ENCODE measurements at regions not wholly inside any gene's neighbourhood (a gene's known extent, or its start where the extent isn't known, plus 50 kb on each side); places are given as distances from the start of the nearest gene placed in this dataset.

DNA sequence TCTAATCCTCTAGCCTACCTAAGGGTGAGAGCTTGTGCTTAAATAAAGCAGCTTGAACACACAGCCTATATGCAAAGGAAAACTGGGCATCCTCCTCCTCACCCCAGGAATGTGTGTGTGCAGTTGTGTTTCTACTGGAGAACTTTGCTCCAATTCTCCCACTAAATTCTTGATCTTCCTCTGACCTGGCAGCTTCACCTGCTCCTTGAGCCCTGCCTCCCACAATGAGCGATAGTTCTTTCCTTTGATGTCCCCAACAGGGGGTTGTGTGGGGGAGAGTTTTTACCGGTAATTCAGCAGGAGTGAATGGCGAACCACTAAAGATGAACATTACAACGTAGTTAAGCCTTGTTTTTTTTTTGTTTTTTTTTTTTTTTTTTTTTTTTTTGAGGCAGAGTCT lies 113.5 kb upstream of the RCN1 start:
- Mint-ChIP-seq H3K4me1 (no peaks in the 10 kb centered on the region), H3K9me3 (peaks cover 4% of the 10 kb centered on the region), H3K4me3 (no peak overlapping the region), H3K36me3 (no peaks in the 10 kb centered on the region), H3K27ac (no peak overlapping the region)
- ATAC-seq (no peak), DNase-seq (ENCODE audit: low spot score in 2 of 2) (no peak)

DNA sequence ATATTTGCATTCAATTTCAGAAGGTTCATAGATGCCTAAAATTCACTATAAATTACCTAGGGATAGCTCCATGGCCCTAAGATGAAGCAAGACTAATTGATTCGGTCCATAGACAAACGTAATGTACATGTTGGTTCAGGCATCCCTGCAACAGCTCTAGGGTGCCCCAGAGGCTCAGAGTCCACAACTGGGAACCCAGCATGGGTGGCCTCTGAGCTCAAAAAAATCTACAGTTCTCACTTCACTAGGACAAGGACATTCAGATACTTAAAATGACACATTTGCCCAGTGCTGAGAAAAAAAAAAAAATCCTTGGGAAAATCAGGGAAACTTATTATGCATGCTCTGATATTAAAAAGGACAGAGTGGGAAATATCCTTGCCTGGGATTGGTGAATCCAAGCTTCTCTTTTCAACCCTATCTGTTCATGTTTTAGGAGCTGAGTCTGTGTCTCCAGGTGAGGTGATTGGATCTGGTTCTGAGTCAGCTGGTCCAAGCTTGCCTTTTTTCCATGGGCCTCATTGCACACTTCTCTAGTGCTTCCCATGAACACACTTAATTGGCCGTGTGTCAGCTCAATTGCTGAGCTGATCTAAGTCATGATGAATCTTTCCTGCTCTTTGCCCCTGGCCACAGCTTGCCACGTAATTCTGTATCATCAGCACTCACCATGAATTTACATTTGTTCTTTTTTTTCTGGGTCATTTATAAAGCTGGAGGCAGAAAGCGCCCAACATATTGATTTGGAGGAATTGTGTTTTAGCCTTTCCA lies 116.3 kb upstream of the RCN1 start:
- Mint-ChIP-seq H3K4me1 (no peaks in the 10 kb centered on the region), H3K27ac (no peak overlapping the region), H3K9me3 (no peaks in the 10 kb centered on the region), H3K4me3 (no peak overlapping the region), H3K36me3 (no peaks in the 10 kb centered on the region)
- ATAC-seq: peak; percentile 37
- no peak for DNase-seq (ENCODE audit: low spot score in 2 of 2)

DNA sequence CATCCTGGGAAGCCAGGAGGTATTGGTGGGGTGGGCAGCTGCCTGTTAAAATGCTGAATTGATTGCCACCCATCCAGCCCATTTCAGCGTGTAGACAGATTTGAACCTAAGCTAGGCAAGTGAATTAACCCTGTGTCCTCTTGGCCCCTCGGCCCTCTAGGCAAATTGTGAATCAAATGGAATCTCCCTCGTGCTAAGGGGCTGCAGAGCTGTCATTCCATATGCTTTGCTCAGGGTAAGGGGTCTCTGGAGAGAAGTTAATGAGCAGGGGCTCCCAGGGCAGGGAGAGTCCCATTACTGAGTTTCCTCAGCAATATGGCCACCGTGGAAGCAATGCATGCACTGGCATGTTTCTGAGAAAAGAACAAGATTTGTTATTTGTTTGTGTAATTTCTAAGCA lies 117.7 kb upstream of the RCN1 start:
- H3K4me3 Mint-ChIP-seq: no peak overlapping the region
- H3K4me1 Mint-ChIP-seq: no peaks in the 10 kb centered on the region
- ATAC-seq: no peak
- no peak for DNase-seq (ENCODE audit: low spot score in 2 of 2)
- no peak overlapping the region for H3K27ac Mint-ChIP-seq
- H3K36me3 Mint-ChIP-seq: no peaks in the 10 kb centered on the region
- H3K9me3 Mint-ChIP-seq: no peaks in the 10 kb centered on the region

- no peaks in the 10 kb centered on the region for H3K9me3 Mint-ChIP-seq
- DNase-seq (ENCODE audit: low spot score in 2 of 2) (no peak), ATAC-seq (no peak)
- H3K4me1 Mint-ChIP-seq: no peaks in the 10 kb centered on the region
- H3K27ac Mint-ChIP-seq: no peak overlapping the region
- H3K36me3 Mint-ChIP-seq: no peaks in the 10 kb centered on the region
- no peak overlapping the region for H3K4me3 Mint-ChIP-seq
Observed at GRCh38 chr11:31972623-31973022, 118.3 kb upstream of the RCN1 start.

DNA sequence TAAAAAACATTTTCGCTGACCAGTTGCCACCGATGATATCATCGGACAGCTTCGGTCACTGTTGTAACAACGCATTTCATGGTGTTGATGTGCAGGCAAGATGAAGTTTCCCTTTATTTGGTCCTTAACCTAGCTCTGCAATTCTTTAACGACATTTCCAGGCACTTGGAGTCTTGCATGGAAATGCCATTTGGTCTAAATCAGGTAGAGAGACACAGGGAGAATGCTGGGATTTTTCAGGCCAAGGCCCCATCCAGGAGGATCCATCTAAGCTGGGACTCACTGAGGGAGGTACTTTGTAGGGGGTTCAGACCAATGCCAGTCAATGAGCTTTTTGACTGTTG lies 121.5 kb upstream of the RCN1 start:
- H3K27ac Mint-ChIP-seq: no peak overlapping the region
- DNase-seq (ENCODE audit: low spot score in 2 of 2) (no peak), ATAC-seq (no peak)
- H3K4me1 Mint-ChIP-seq: no peaks in the 10 kb centered on the region
- H3K36me3 Mint-ChIP-seq: no peaks in the 10 kb centered on the region
- no peaks in the 10 kb centered on the region for H3K9me3 Mint-ChIP-seq
- H3K4me3 Mint-ChIP-seq: no peak overlapping the region

GRCh38 chr11:31968461-31969358 lies 122.2 kb upstream of the RCN1 start:
- no peaks in the 10 kb centered on the region for H3K9me3 Mint-ChIP-seq
- DNase-seq (ENCODE audit: low spot score in 2 of 2): no peak
- H3K27ac Mint-ChIP-seq: no peak overlapping the region
- no peak for ATAC-seq
- H3K4me1 Mint-ChIP-seq: no peaks in the 10 kb centered on the region
- H3K4me3 Mint-ChIP-seq: no peak overlapping the region
- no peaks in the 10 kb centered on the region for H3K36me3 Mint-ChIP-seq

DNA sequence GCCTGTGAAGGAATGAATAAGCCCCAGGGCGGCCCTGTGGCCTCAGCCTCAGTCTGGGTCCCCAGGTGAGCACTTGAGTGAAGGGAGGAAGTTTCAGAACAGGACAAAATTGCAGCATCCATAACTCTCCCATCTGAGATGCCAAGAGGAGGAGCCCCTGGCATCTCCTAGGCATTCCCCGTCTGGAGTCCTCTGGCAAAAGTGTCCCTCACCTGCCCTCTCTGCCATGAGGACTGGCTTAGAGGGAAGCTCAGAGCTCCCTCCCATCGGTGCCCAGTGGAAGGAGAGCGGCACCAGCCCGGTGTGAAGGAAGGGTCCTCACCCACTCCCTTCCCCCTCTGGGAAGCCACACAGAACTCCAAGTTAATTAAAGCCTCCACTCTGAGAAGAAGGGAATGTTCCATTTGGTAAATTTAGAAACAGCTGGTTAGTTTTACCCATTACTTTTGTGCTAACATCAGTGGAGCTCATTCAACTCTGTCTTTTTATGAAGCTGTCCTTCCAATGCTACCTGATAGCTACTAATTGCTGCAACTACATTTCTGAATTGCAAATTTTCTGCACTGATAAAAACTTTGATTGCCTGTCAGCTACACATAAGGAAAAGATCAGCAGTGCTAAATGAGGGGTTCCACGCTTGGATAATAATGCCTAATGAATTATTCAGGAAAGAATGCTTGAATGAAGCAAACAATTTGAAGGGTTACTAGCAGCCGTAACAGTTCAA lies 123.3 kb upstream of the RCN1 start:
- ATAC-seq: no peak
- no peak for DNase-seq (ENCODE audit: low spot score in 2 of 2)

GRCh38 chr11:31966846-31967245 lies 124.0 kb upstream of the RCN1 start:
- DNase-seq (ENCODE audit: low spot score in 2 of 2) (no peak), ATAC-seq (no peak)
- H3K4me3 Mint-ChIP-seq: no peak overlapping the region
- H3K4me1 Mint-ChIP-seq: no peaks in the 10 kb centered on the region
- H3K36me3 Mint-ChIP-seq: no peaks in the 10 kb centered on the region
- H3K27ac Mint-ChIP-seq: no peak overlapping the region
- no peaks in the 10 kb centered on the region for H3K9me3 Mint-ChIP-seq

More for the DNA sequence above, 123.3 kb upstream of the RCN1 start:
- Mint-ChIP-seq H3K36me3 (no peaks in the 10 kb centered on the region), H3K9me3 (no peaks in the 10 kb centered on the region), H3K27ac (no peak overlapping the region), H3K4me3 (no peak overlapping the region), H3K4me1 (no peaks in the 10 kb centered on the region)

GRCh38 chr11:31964181-31964580 lies 126.7 kb upstream of the RCN1 start:
- no peak for DNase-seq (ENCODE audit: low spot score in 2 of 2)
- Mint-ChIP-seq H3K4me1 (no peaks in the 10 kb centered on the region), H3K27ac (no peak overlapping the region), H3K9me3 (no peaks in the 10 kb centered on the region), H3K4me3 (no peak overlapping the region), H3K36me3 (no peaks in the 10 kb centered on the region)
- ATAC-seq: no peak

DNA sequence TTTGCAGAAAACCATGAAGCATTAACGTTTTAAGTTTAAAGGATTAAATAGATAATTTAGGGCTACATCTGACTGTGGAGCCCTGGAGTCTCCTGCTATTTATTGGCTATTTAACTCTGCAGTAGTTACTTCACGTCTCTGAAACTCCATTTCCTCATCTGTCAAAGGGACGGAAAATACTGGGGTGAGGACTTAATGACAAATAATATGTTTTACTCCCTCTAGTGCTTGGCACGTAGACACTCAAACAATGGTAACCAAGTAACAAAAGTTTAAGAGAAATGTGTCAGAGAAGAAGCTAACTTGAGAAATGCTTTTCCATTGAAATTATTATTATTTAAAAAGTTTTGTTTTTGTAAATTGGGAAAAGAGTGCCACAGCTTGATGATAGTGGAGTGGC lies 130.7 kb upstream of the RCN1 start:
- H3K4me3 Mint-ChIP-seq: no peak overlapping the region
- no peaks in the 10 kb centered on the region for H3K9me3 Mint-ChIP-seq
- H3K36me3 Mint-ChIP-seq: no peaks in the 10 kb centered on the region
- H3K27ac Mint-ChIP-seq: no peak overlapping the region
- H3K4me1 Mint-ChIP-seq: no peaks in the 10 kb centered on the region
- DNase-seq (ENCODE audit: low spot score in 2 of 2) (no peak), ATAC-seq (no peak)

- Mint-ChIP-seq H3K9me3 (no peaks in the 10 kb centered on the region), H3K4me1 (no peaks in the 10 kb centered on the region), H3K4me3 (no peak overlapping the region)
Observed at GRCh38 chr11:31959716-31960115, 131.2 kb upstream of the RCN1 start.

DNA sequence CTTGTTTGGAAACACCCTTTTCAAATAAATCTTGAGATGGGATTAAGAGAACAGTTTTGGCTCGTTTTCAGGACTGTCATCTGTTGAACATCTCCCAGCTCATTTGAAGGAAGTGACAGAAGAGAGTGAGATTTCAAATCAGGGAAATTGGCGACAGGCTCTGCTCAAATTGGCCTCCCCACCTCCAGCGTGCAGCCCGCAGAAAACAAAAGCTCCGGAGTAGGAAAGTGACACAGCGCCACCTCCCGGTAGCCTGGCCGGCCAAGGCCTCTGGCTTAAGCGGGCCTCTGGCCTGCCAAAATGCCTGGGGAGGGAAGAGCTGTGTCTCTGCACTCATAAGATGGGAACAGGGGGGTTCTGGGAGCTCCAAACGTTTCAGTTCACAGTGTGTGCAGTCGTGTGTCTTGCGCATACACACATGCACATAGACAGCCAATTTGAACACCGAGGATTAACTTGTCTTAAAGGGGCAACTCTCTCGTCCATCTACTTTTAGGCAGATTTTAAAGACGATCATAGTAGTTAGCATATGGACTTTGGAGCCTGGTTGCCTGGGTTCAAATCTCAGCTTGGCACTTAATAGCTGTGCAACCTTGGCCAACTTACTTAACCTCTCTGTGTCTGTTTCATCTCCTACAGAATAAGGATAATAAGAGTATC lies 132.7 kb upstream of the RCN1 start:
- H3K4me3 Mint-ChIP-seq: no peak overlapping the region
- no peak overlapping the region for H3K27ac Mint-ChIP-seq
- DNase-seq (ENCODE audit: low spot score in 2 of 2): peak; percentile 46 to 82
- H3K9me3 Mint-ChIP-seq: no peaks in the 10 kb centered on the region
- ATAC-seq: peak; percentile 61
- H3K36me3 Mint-ChIP-seq: no peaks in the 10 kb centered on the region
- H3K4me1 Mint-ChIP-seq: no peaks in the 10 kb centered on the region

More at GRCh38 chr11:31959716-31960115, 131.2 kb upstream of the RCN1 start:
- ATAC-seq (no peak), DNase-seq (ENCODE audit: low spot score in 2 of 2) (no peak)
- H3K36me3 Mint-ChIP-seq: no peaks in the 10 kb centered on the region
- H3K27ac Mint-ChIP-seq: no peak overlapping the region

GRCh38 chr11:31957674-31958073 lies 133.2 kb upstream of the RCN1 start:
- DNase-seq (ENCODE audit: low spot score in 2 of 2) (no peak), ATAC-seq (no peak)
- H3K4me1 Mint-ChIP-seq: no peaks in the 10 kb centered on the region
- no peaks in the 10 kb centered on the region for H3K36me3 Mint-ChIP-seq
- no peaks in the 10 kb centered on the region for H3K9me3 Mint-ChIP-seq
- no peak overlapping the region for H3K27ac Mint-ChIP-seq
- H3K4me3 Mint-ChIP-seq: no peak overlapping the region

DNA sequence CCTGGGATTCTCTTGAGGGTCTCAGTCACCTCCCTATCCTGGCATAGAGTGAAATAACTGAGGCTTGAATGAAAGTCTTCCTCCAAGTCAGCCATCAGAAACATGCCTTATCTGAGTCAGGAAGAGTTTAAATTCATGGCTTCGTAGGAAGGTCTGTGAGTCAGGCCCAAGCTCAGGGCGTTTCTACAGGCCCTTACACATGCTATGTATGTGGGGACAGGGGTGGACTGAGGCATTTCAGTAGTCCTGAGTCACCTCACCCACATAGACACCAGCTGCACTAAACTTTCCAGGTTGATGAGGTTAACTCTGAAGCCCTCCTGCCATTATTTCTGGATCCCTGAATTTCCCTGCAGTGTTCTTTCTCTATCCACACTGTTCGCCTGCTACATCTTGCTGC lies 134.6 kb upstream of the RCN1 start:
- Mint-ChIP-seq H3K36me3 (no peaks in the 10 kb centered on the region), H3K27ac (no peak overlapping the region), H3K4me1 (no peaks in the 10 kb centered on the region), H3K9me3 (no peaks in the 10 kb centered on the region), H3K4me3 (no peak overlapping the region)
- DNase-seq (ENCODE audit: low spot score in 2 of 2) (no peak), ATAC-seq (peak; percentile 81)

DNA sequence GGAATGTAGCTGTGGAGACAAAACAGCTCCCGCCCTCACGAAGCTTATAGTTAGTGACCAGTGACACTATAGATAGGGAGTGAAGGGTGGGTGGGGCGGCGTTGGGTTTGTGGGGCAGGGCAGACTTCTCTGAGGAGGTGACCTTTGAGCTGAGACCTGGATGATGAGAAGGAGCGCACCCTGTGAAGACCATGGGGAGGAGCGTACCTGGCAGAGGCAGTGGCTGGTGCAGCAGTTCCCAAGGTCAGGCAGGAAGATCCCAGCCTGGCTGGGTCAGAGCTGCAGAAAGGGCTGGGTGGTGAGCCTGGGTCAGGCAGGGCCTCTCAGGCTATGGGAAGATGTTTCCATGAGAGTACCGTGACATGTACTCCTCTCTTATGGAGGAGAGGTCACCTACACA lies 135.0 kb upstream of the RCN1 start:
- H3K9me3 Mint-ChIP-seq: no peaks in the 10 kb centered on the region

More for the DNA sequence above, 135.0 kb upstream of the RCN1 start:
- no peak overlapping the region for H3K27ac Mint-ChIP-seq
- H3K4me3 Mint-ChIP-seq: no peak overlapping the region
- ATAC-seq: peak; percentile 2
- no peaks in the 10 kb centered on the region for H3K36me3 Mint-ChIP-seq
- no peaks in the 10 kb centered on the region for H3K4me1 Mint-ChIP-seq
- no peak for DNase-seq (ENCODE audit: low spot score in 2 of 2)
